Cardiac muscle cell (in vitro differentiated cells and primary cell): ENCODE measurements at regions not wholly inside any gene's neighbourhood (a gene's known extent, or its start where the extent isn't known, plus 50 kb on each side); places are given as distances from the start of the nearest gene placed in this dataset.

Experiments used
- DNase-seq, 2 donors: peaks; one replicate each; pipeline versions ENCODE4 v3.0.0 to v3.0.0-alpha.2; 2010 to 2017; ENCODE audit warnings: low read depth in 1 of 2, low spot score in 1 of 2
- H3K27ac ChIP-seq: fragments of 200-600 bp; sonication (generic); 2 replicates; pipeline ENCODE4 v1.5.1; 2016
- H3K27me3 ChIP-seq: fragments of 200-600 bp; sonication (generic); 2 replicates; pipeline ENCODE4 v1.6.0; 2016; ENCODE audit warnings: control low read depth
- H3K36me3 ChIP-seq: fragments of 200-600 bp; sonication (generic); 2 replicates; pipeline ENCODE4 v1.5.1; 2016; ENCODE audit warnings: control low read depth
- H3K4me1 ChIP-seq: fragments of 200-600 bp; sonication (generic); 2 replicates; pipeline ENCODE4 v1.8.1; 2017; ENCODE audit warnings: low read depth, mild to moderate bottlenecking, mixed run types
- H3K4me3 ChIP-seq: fragments of 200-600 bp; sonication (generic); 2 replicates; pipeline ENCODE4 v1.5.1; 2016; ENCODE audit warnings: mild to moderate bottlenecking
- H3K9me3 ChIP-seq: fragments of 200-600 bp; sonication (generic); 2 replicates; pipeline ENCODE4 v1.5.1; 2017; ENCODE audit warnings: low read depth, mild to moderate bottlenecking, control low read depth
- CTCF ChIP-seq: IDR thresholded peaks from 2 replicates; pipeline ENCODE4 v1.5.1; 2012; ENCODE audit warnings: low read depth, mild to moderate bottlenecking, low read length

GRCh38 chr12:41935911-41936310 is 208.8 kb downstream of the GXYLT1 start:
- Histone ChIP-seq H3K36me3 (no peaks in the 10 kb centered on the region), H3K27ac (no peak overlapping the region), H3K27me3 (no peaks in the 10 kb centered on the region), H3K4me1 (peaks cover 11% of the 10 kb centered on the region), H3K9me3 (no peaks in the 10 kb centered on the region), H3K4me3 (no peak overlapping the region)
- no peak for TF ChIP-seq CTCF
- no peak for DNase-seq

GRCh38 chr12:41932470-41932991 is 212.1 kb downstream of the GXYLT1 start:
- H3K36me3 ChIP-seq = no peaks in the 10 kb centered on the region
- no peaks in the 10 kb centered on the region for H3K9me3 ChIP-seq
- H3K4me1 ChIP-seq = peaks cover 11% of the 10 kb centered on the region
- TF ChIP-seq CTCF = no peak
- H3K27me3 ChIP-seq = no peaks in the 10 kb centered on the region
- peak overlapping the region; percentile 64 for H3K27ac ChIP-seq
- DNase-seq = peak; percentile 57 to 62
- H3K4me3 ChIP-seq = peak overlapping the region; percentile 12

- Histone ChIP-seq H3K4me1 (peaks cover 11% of the 10 kb centered on the region), H3K4me3 (no peak overlapping the region), H3K27ac (no peak overlapping the region), H3K36me3 (no peaks in the 10 kb centered on the region), H3K27me3 (no peaks in the 10 kb centered on the region), H3K9me3 (no peaks in the 10 kb centered on the region)
- DNase-seq = peak in 1 of 2 donors; percentile 14
- no peak for TF ChIP-seq CTCF
Observed at GRCh38 chr12:41930866-41931437, 213.7 kb downstream of the GXYLT1 start.

GRCh38 chr12:41924111-41924510 is 220.6 kb downstream of the GXYLT1 start:
- H3K9me3 ChIP-seq = no peaks in the 10 kb centered on the region
- no peaks in the 10 kb centered on the region for H3K27me3 ChIP-seq
- DNase-seq = no peak
- no peak overlapping the region for H3K4me3 ChIP-seq
- no peaks in the 10 kb centered on the region for H3K36me3 ChIP-seq
- TF ChIP-seq CTCF = no peak
- peaks cover 40% of the 10 kb centered on the region for H3K4me1 ChIP-seq
- H3K27ac ChIP-seq = no peak overlapping the region

GRCh38 chr12:41923351-41923750 is 221.3 kb downstream of the GXYLT1 start:
- Histone ChIP-seq H3K4me3 (no peak overlapping the region), H3K4me1 (peaks cover 47% of the 10 kb centered on the region), H3K36me3 (no peaks in the 10 kb centered on the region), H3K9me3 (no peaks in the 10 kb centered on the region), H3K27me3 (no peaks in the 10 kb centered on the region), H3K27ac (no peak overlapping the region)
- TF ChIP-seq CTCF = no peak
- DNase-seq = no peak
